HG02678 (cell line): ENCODE measurements at regions not wholly inside any gene's neighbourhood (a gene's known extent, or its start where the extent isn't known, plus 50 kb on each side); places are given as distances from the start of the nearest gene placed in this dataset.

Experiments
- ATAC-seq: cut with Tn5 transposase; IDR thresholded peaks from one replicate; pipeline ENCODE4 v1.9.1; 2021; ENCODE audit warnings: mild to moderate bottlenecking, moderate library complexity; ENCODE audit not compliant: unreplicated experiment

DNA sequence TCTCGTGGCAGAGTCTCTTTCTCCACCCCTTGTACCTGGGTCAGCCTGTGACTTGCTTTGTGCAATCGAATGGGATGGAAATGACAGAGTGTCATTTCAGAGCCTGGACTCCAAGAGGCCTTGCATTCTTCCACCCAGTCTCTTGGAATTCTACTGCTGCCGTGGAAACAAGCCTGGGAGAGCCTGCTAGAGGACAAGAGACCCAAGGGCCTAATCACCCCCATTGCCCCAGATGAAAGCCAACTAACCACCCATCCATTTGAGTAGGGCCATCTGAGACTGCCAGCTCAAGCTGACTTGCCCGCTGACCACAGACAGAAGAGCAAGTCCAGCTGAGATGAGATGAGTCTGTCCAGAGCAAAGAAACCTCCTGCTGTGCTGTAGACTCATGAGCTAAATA lies 201.6 kb downstream of the PTPRU start:
- no peak for ATAC-seq

DNA sequence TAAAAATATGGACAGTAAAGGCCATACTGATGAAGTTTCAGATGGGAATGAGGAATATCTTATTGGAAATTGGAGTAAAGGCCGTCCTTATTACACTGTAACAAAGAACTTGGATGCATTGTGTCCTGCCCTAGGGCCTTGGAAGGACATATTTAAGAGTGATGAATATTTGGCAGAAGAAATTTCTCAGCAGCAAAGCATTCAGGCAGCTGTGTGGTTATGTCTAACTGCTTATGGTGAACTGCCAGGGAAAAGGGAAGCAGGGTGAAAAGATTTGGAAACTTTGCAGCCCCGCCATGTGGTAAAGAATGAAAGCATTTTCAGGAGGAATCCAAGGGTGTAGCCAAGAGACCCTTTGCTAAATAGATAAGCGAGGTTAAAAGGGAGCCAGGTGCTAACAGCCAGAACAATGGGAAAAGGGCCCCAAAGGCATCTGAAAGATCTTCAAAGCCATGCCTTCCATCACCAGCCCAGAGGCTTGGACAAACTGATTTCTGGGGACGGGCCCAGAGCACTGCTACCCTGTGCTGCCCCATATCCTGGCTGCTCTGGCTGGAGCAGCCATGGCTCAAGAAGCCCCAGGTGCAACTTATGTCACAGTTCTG lies 200.0 kb downstream of the PTPRU start:
- no peak for ATAC-seq

DNA sequence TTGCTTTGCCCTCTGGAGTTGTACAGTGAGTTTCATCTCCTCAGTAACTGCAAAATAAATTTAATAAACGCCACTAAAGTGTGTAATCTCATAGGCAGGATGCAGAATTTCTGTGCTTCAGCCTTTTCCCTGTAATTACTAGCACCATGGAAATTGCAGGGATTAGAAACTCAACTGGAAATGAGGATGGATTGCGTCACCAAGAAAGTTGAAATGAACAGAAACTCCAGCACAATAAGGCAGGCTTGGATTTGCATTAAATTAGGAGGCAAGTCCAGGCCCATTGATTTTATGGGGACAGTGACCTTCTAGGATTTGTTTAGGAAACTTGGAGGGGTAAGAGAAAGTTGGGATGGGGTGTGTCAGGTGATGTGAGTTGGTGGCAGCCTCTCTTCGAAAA lies 197.5 kb downstream of the PTPRU start:
- ATAC-seq, result no peak

DNA sequence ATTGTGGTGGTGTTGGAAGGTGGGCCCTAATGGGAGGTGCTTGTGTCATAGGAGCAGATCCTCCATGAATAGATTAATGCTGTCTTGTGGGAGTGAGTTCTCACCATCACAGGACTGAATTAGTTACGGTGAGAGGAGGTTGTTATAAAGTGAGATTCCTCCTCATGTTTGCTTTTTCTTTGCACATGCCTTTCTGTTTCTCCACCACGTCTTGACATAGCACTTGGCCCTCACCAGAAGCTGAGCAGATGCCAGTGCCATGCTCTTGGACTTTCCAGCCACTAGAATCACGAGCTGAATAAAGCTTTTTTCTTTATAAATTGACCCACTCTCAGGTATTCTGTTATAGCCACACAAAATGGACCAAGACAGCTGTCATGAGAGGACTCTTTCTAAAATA lies 194.8 kb downstream of the PTPRU start:
- ATAC-seq, result no peak

DNA sequence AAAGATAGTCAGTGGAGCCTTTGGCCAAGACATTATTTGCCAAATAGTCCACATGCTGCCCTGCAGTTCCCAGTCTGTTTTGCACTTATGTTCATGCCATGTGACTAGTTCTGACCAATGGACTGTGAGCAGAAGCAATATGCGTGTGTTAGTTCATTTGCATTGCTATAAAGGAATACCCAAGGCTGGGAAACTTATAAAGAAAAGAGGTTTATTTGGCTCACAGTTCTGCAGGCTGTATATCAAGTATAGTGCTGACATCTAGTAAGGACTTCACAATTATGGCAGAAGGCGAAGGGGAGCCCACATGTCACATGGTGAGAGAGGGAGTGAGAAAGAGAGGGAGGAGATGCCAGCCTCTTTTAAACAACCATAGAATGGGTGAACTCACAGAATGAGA lies 193.3 kb downstream of the PTPRU start:
- ATAC-seq, result no peak

DNA sequence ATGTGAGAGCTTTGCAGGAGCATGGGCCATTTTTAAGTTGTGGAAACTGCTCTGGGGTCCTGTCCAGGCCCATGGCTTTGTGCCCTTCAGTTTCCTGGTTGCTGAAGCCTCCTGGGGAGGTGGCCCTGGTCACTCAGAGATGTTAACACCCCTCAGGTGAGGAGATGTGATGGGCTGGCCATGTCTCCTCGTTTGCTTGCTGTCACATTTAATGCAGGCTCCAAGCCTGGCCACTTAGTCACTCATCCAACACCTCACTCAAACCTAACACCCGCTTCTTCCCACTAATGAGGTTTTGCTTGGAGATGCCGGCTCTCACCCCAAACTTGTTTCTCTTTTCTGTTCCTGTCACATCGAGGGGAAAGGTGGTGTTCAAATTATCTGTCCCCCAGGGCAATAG lies 192.7 kb downstream of the PTPRU start:
- no peak for ATAC-seq

DNA sequence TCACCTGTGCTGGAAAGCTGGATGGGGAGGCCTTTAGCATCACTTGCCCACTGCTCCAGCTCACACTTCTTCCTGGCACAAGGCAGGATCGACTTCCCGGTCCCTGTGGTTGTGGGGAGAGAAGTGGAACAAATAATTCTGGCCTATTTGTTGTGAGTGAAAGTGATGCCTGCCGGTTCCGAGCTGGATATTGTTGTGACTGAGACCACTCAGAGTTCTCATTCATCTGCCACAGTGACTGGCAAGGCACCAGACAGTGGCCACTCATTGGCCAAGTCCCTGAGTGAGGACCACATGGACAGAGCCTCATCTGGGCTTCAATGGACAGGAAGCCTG lies 191.9 kb downstream of the PTPRU start:
- no peak for ATAC-seq

DNA sequence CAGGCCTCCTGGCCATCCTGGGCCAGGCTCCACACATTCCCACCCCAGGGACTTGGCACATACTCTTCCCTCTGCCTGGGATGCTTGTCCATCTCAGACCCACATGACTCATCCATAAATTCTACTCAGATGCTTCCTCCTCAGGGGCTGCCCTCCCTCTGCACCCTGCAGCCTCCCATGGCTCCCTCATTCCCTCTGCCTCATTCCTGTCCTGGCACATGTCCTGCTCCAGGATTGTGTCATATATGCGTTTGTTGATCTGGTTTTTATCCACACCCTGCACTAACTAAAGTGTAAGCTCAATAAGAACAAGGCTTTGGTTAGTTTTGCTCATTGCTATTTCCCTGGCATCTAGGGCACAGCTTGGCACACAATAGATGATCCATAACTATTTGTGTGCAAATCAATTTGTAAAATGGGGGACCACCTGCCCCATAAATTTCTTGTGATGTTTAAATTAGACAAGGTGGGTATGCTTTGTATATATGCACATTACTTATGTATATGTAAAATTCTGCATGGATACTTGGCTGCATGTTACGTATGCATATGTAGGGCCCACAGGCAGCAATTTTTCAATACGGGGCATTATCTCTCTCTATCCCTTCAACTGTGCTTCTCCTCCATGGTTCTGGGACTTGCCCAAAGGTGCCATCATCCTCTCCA lies 191.4 kb downstream of the PTPRU start:
- no peak for ATAC-seq

DNA sequence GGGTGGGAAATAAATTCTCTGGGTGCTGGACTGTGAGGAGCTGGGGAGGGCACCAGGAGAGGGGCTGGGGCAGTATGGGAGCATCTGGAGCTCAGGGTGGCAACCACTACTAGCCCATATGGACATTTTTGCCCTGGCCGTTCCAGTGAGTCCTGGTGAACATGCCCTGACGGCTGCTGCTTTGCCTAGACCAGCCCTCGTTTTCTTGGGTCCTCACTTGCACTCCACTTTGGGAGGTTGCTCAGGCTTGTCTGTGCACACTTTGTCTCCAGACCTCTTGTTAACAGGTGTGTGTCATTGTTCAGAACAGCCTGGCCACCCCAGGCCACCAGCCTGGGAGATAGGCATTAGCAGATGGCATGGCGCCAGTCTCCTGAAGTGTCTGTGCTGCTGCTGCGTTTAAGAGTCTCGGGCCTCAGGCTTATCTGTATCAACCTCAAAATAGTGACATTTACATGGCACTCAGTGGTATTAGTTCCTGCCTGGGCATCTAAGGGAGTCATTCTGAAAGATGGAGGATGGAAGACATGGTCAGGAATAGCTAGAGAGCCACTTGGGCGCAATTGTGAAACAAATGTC lies 190.5 kb downstream of the PTPRU start:
- no peak for ATAC-seq

DNA sequence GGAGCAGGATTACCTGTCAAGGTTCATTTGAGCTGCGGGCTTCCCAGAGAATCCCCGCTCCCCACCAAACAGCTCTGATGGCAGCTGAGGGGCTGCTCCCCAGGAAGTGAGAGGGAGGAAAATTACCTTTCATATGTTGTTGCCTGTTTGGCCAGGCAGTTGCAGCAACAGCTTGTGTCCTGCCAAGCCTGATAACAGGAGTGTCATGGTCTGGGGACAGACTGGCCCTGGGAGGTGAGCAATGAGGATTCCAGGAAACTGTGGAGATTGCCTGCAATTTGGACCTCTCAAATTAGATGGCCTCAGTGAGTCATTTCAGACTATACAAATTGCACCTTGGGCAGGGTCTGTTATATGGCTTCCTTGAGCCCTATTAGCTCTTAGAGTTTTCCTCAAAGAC lies 189.3 kb downstream of the PTPRU start:
- no peak for ATAC-seq

DNA sequence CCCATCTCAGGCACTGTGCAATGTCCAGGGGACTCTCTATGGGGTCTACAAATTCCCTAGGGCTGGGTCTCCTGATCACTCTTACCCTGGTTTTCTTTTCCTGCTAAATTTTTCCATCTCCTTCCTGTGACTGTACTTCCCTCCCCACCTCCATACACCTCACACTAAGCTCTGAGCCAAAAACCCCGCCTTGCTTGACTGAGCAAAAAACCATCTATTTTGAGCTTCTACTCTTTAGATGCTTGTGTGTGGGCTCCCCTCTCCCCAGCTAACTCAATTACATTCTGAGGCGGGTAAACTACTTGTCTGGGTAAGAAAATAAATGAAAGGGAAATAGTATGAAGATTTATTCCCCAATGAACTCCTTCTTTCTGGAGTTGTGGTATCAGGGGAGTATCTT lies 187.9 kb downstream of the PTPRU start:
- no peak for ATAC-seq

DNA sequence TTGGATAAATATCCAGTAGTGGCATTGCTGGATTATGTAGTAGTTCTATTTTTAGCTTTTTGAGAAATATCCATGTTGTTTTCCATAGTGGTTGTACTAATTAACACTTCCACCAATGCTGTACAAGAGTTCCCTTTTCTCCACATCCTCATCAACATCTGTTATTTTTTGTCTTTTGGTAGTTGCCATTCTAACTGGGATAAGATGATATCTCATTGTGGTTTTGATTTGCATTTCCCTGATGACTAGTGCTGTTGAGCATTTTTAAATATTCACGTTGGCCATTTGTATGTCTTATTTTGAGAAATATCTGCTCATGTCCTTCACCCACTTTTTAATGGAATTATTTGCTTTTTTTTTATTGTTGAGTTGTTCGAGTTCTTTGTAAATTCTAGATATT lies 183.9 kb downstream of the PTPRU start:
- no peak for ATAC-seq

DNA sequence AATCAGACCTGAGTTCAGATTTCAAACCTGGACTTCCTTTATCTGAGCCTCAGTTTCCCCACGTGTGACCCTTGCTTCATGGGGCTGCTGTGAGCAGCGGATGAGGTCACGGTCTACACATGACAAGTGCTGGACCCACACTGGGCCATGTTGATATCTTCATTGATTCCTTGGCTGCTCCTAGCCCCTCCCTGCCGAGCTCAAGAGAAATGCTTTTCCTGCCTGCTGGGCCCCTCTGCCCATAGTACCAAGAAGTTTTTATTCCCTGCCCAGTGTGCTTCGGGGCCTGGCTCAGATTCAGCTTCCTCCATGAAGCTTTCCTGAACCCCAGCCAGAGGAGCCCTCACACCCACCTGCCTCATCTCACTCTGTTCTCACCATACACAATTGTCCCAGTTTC lies 181.6 kb downstream of the PTPRU start:
- no peak for ATAC-seq

DNA sequence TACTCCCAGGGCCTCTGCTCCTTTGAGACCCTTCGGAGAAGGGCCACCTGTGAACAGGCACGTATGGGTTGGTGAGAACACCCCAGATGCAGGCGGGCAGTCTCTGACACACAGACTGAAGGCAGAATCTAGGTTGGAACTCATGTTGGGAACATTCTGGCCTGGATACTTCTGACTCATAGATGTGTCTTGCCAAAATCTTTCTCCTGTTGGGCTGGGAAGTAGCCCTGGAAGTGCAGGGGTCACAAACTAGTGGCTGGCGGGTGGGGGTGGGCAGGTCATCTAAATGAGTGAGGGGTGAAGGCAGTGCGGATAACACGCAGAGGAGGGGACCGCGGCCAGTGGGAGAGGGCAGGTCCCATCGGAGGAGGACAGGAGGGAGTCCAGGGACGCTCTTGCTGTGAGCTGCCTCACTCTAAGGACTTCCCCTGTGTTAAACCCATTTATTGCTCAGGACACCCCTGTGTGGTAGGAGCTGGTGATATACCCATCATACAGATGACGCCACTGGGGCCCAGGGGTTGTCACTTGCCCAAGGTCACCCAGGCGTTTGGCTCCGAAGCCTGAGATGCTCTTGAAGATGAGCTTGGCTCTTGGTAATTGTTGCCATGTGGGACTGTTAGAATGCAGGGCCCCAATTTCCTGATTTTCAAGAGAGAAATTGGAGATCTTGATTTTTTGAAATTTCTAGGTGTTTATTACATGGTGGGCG lies 181.0 kb downstream of the PTPRU start:
- no peak for ATAC-seq

DNA sequence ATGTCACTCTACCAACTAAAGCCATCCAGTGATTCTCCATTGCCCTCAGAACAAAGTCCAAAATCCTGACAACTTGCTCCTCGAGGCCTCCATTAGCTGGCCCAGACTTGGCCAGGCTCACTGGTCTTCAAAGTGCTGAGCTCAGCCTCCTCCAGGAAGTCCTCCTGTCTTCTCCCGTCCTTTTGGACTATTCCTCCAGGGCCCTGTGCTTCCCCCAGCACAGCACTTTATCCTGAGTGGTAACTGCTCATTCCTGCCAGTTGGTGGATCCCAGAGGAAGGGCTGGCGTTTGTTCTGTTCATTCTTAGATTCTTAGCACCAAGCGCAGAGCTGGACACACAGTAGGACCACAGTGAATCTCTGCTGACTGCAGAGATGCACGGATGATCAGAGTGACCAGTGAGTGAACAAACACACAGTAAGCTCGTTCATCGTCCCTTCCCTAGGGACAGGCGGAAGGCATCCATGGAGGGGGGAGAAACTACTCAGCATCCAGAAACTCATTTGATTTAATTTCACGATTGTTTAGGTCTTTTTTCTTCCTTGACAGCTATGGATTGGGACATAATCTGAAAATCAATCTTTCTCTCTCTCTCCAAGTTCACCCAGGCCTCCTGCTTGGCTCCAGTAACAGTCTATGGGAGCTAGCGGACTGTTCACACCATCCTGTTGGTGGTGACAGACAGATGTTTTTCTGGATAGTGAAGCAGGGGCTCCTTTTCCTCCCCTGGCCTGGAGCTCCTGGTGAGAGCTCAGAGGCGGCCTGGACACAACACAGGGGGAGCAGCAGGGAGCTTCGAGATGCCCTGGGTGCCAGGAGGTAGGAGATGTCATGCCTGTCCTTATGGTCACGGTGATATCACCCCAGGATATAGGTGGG lies 180.2 kb downstream of the PTPRU start:
- no peak for ATAC-seq

DNA sequence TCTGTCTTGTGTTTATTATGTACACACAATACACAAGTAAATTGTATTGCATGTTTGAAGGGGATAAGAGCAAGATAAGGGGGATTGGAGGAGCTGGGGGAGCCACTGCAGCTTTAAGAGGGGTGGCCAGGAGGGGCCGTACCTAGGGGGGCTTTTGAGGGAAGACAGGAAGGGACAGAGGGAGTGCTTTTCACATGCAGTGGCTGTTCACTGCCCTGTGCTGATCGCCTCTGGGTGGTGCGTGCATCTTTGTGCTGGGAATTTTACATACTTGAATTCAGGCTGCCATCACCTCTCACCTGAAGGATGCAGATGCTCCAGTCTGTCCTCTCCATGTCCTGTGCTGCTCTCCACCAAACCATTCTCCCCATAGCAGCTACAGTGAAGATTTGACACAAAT lies 179.5 kb downstream of the PTPRU start:
- ATAC-seq, result no peak

DNA sequence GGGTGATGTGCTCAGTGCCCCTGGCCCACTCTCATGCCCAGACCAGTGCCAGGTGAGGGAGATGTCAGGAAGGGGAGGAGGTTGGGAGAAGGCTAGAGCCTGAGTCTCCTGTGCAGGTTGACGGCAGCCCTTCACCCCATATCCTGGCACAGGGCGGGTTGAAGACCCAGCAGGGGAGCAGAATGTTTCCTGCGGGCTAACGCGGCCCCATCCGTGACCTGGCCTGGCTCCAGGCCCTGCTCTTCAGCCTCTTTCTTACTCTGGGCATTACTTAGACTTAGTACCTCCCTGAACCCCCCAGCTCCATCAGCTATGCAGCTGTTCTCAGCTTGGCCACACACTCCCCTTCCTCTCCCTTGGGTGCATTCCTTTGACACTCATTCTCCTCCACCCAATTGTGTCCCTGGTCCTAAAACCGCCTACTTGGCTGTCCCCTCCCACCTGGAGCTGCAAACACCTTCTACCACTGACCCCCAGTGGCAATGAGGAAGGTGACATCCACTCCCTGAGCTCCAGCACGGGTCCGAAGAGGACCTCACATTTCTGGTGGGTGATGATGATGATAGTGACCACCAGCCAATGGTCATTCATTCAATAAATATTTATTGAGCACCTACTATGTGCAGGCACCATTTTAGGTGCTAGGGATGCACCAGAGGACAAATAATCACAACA lies 179.0 kb downstream of the PTPRU start:
- no peak for ATAC-seq

DNA sequence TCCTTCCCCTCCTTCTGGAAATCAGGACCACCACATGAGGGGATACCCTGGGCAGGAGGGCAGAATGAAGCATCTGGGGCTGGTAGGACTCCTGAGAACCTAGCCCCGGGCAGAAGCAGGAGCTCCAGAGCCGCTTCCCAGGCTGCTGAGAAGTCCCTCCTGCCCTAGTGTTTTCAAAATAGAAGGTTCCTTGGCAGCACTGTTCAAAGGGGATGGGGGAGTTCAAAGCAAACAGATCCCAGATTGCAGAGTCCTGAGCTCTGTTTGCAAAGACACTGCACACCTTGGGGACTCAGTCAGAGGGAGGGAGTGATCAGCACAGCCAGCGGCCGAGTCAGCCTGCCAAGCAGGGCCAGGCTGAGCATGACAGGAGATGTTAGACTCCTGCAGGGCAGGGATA lies 177.8 kb downstream of the PTPRU start:
- ATAC-seq, result no peak

DNA sequence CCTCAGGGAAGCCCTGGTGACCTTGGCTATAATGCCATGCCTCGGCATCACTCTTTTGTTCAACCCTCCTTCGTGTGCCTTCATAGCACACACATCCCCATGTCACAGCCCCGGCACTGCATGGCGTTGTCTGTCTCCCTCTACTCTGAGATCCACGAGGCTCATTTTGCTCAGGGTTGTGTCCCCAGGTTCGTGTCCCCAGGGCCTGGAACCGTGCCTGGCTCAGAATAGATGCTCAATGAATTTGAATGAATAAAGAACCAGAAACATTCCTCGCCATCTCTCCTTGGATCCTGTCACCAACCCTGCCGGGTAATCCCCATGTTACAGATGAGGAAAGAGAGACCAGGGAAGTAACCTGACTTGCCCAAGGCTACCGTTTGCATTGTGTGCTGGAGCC lies 177.3 kb downstream of the PTPRU start:
- no peak for ATAC-seq

DNA sequence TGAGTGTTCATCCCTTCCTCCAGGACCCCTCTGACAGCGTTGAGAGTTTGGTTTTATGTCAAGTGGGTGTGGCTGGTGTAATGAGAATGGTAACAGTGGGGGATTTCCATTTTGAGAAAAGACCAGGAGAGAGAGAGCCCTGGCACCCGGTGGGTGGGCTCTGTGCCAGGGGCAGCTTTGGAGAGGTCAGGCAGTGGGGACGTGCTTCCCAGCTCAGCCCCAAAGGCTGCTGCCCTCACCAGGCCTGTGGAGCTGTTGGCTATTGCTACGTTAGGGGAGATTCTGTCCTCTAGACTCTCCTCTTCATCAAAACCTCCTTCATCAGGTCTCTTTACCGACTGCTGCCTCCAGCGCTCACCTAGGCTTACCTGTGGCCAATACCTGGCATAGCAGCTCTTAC lies 176.3 kb downstream of the PTPRU start:
- no peak for ATAC-seq

DNA sequence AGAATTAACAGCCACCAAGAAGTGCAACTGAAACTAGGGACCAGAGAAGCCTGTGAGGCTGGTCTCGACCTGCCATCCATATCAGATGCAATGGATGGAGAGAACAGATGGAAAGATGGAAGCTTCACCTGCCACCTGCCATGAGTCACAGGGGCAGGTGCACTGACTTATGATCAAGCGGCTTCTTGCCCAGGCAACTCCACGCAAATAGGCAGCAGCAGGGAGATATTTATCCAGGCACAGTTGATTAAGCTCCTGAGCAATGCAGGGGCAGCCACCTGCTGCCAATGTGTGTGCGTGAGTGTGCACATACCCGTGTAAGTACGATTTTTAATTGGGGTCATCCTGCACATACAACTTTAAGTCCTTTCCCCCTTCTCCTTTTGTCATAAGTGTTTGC lies 174.2 kb downstream of the PTPRU start:
- no peak for ATAC-seq
